Putamen (tissue), 1 donor: ENCODE measurements at regions not wholly inside any gene's neighbourhood (a gene's known extent, or its start where the extent isn't known, plus 50 kb on each side); places are given as distances from the start of the nearest gene placed in this dataset.
"Not testable (repeated sequence)": the region's sequence is repeated elsewhere in the genome, so short reads cannot be mapped to it uniquely, and the experiment has no call there.

Experiments
- DNase-seq: peaks from one replicate; pipeline ENCODE4 v3.0.0-alpha.2; 2016; ENCODE audit warnings: low spot score

GRCh38 chr3:105979961-105980360 is 111.1 kb upstream of the CBLB start:
- no peak for DNase-seq

GRCh38 chr3:105982207-105982606 is 113.4 kb upstream of the CBLB start:
- DNase-seq, result no peak

GRCh38 chr3:105984837-105985236 is 116.0 kb upstream of the CBLB start:
- DNase-seq, result no peak

DNA sequence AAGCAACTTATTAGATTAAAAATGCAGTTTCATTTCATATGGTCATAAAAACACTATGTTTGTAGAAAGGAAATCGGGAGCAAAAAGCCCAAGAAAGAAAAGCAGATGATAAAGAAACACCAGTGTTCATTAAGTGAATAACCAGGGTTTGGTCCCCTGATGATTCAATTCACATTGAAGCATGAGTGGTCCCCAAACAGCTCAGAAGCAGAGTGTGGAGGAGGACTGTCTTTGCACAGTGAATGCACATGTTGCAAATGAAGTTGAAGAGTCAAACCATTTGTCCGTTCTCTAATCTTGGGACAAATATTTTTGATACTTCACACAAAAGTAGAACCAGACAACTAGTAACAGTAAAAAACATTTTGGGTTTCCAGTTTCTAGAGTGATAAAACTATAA is 117.5 kb upstream of the CBLB start:
- DNase-seq, result not testable (repeated sequence)

GRCh38 chr3:105987809-105988208 is 119.0 kb upstream of the CBLB start:
- no peak for DNase-seq

GRCh38 chr3:105988540-105989212 is 119.9 kb upstream of the CBLB start:
- no peak for DNase-seq

DNA sequence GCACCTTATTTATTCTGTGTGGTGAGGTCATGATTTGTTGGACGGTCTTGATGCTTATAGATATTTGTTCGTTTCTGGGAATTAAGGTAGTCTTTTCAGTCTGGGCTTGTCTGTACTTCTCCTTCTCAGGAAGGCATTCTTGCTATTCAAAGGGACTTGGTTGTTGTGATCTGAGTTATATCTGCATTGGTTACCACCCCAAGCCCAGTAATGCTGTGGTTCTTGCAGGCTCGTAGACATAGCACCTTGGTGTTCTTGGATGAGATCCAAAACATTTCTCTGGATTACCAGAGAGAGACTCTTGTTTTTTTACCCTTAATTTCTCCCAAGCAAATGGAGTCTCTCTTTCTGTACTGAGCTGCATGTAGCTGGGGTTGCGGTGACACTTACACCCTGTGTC is 128.0 kb upstream of the CBLB start:
- no peak for DNase-seq

DNA sequence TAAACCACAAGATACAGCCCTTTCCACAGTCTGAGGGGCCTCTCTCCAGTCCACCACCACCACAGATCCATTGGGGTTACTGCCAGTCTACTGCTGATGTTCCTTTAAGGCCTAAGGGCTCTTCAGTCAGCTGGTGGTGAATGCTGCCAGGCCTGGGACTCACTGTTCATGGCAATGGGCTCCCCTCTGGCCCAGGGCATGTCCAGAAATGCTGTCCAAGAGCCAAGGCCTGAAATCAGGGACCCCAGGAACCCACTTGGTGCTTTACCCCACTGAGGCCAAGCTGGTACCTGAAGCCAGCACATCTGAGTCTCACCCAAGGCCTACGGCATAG is 128.6 kb upstream of the CBLB start:
- no peak for DNase-seq

- DNase-seq, result no peak
Measured at GRCh38 chr3:105997800-105998526, 129.2 kb upstream of the CBLB start.

DNA sequence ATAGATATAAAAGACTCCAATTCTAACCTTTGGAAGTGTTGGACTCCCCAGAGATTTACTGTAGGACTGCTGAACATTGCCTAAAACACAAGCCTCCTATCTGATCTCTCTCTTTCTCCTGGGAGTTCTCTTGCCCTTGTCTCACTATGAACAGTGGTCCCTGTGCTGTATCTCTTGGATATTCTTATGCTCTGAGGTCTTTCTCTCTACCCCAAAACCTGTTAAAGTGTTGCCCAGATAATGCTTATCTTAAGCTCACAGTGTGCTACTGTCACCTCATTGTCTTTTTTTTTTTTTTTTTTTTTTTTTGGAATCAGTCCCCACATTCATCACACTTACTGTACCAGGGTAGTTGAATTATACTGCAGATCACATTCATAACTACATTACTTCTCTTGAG is 131.0 kb upstream of the CBLB start:
- no peak for DNase-seq

- no peak for DNase-seq
Measured at GRCh38 chr3:106001923-106002322, 133.1 kb upstream of the CBLB start.

GRCh38 chr3:106004137-106004681 is 135.4 kb upstream of the CBLB start:
- no peak for DNase-seq

- no peak for DNase-seq
Measured at GRCh38 chr3:106004826-106005225, 136.0 kb upstream of the CBLB start.

GRCh38 chr3:106006001-106006400 is 137.2 kb upstream of the CBLB start:
- DNase-seq, result no peak

GRCh38 chr3:106006571-106006970 is 137.8 kb upstream of the CBLB start:
- DNase-seq, result no peak

DNA sequence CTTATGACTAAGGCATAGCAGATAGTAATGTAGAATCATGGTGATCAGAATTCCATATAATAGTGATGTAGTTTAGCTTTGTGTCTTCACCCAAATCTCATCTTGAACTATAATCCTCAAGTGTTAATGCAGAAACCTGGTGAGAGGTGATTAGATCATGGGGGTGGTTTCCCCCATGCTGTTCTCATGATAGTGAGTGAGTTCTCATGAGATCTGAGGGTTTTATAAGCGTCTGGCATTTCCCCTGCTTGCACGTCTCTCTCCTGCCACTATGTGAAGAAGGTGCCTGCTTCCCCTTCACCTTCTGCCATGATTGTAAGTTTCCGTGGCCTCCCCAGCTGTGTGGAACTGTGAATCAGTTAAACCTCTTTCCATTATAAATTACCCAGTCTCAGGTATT is 138.7 kb upstream of the CBLB start:
- no peak for DNase-seq

DNA sequence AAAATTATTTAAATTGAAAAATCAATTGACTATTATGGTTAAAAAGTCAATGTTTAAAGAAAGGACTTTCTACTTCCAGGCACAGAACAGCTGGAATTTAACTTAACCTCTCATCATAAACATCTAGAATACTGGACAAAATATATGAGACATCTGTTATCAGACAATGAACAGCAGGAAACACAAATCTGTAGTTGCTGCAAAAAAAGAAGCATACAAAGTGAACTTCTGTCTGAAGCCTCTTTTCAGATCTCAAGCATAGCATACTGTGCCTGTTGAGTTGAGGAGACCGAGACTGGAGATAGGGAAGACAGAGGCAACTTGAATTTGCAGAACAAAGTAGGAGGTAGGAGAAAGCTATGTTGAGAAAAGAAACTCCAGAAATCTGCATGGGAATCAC is 140.0 kb upstream of the CBLB start:
- DNase-seq, result no peak

DNA sequence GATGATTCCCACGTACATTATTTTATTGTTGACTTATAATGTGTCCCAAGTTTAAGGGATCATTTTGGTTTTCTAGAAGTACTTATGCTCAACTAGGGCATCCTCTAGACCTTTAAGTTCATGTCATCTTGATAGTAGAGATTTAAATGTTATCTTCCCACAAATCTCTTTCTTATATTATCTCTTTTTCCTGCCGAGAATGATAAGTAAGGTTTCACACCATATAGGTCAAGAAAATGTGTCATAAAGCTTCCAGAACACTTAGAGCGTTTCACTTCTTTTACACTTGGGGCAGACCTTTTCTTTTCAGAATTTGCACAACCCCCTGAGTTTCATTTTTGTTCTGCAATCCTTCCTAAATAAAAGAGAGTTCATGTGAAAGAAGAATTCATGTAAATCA is 142.0 kb upstream of the CBLB start:
- no peak for DNase-seq

GRCh38 chr3:106013971-106014370 is 145.2 kb upstream of the CBLB start:
- DNase-seq, result no peak

GRCh38 chr3:106014518-106014917 is 145.7 kb upstream of the CBLB start:
- DNase-seq, result no peak

- no peak for DNase-seq
Measured at GRCh38 chr3:106014971-106015370, 146.2 kb upstream of the CBLB start.

DNA sequence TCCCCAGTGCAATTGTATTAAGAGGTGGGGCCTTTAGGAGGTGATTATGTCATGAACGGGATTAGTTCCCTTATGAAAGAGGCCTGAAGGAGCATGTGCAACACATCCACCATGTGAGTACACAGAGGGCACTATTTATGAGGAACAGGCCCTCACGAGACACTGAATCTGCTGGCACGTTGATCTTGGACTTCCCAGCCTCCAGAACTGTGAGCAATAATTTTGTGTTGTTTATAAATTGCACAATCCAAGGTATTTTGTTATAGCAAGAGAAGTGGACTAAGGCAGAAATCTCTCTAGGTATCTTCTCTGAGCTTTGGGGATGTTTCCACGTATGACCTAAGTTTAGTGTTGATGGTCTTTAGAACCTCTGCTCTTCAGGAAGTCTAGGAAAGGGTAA is 149.3 kb upstream of the CBLB start:
- DNase-seq, result no peak

DNA sequence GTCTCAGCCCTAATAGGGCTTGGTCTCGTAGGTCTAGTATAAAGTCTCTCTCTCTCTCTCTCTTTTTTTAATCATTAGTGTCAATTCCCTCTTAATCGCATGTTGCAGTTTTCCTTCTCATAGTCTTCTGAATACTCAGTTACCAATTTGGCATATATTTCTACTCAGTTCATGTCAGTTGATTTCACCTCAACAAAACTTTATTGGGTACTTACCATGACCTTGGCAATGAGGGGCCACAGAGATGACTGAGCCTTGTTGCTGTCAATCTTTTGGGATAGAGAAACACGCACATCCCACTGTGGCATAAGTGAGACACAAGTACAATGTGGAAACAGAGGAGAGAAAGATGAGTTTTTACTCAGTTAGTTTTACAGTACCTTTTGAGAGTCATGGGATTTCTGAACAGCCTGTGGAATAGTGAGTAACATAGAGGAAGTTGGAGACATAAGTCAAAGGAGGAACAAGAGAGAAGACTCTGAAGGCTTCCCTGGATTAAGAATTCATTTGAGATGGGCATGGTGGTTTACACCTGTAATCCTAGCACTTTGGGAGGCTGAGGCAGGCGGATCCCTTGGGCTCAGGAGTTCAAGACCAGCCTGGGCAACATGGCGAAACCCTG is 150.2 kb upstream of the CBLB start:
- no peak for DNase-seq
